Endothelial cell of hepatic sinusoid (primary cell): ENCODE measurements at regions not wholly inside any gene's neighbourhood (a gene's known extent, or its start where the extent isn't known, plus 50 kb on each side); places are given as distances from the start of the nearest gene placed in this dataset.
"Not testable (repeated sequence)": the region's sequence is repeated elsewhere in the genome, so short reads cannot be mapped to it uniquely, and the experiment has no call there.

Experiments used
- in situ Hi-C: cut with HindIII; loops from 2 replicates; pipeline ENCODE4 v1.10.0; 2017; ENCODE audit warnings: low sequenced_read_pairs

GRCh38 chr5:63563008-63563917 lies 399.0 kb downstream of the HTR1A start:
- in situ Hi-C loops: no loop called here

GRCh38 chr5:63555874-63556273 lies 406.4 kb downstream of the HTR1A start:
- in situ Hi-C loops: no loop called here

- in situ Hi-C loops: no loop called here
Measured at GRCh38 chr5:63554191-63554590, 408.1 kb downstream of the HTR1A start.

DNA sequence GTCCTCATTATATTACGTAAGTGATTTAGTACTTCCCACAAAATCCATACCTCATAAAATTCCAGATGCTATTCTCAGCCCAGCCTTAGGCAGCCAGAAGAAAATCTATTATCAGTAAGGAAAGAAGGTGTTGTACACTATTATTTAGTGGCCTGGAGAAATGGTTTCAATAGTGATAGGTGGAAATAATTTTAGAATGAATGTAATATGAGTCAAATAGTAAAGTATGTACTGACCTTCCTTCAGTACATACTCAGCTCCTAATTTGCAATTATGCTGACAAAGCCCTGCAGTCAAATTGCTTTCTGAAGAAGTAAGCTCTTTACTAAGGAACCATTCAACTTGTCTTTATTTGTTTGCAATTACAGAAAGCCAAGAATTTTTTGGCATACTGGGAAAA lies 409.2 kb downstream of the HTR1A start:
- in situ Hi-C loops: no loop called here

DNA sequence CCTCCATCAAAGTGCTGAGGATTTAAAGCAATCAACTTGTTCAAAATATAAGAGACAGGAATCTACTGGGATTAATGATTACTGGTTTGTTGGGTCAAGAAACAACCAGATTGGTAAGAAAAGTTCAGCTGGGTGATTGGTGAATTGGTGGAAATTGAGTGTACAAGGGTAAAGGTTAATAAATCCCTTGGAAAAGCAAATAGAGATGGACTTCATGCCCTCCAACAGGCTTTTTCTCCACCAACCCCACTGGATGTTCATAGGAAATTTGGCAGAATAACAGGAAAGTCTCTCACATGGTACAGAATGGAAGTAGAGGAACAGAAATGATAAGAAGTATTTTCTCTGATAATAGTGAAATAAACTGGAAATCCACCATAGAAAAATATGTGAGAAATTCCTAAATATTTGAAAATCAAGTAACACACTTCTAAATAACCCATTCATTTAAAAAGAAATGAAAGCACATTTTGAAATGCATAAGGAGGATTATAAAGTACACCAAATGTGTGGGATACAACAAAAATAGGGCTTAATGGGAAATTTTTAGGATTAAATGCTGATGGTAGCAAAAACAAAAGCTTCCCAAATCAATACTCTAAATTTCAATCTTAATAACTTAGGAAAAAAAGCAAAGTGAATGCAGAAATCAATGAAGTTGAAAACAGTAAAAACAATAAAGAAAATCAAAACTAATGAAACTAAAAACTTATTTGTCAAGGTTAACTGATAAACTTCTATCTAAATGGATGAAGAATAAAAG lies 426.2 kb downstream of the HTR1A start:
- in situ Hi-C loops: no loop called here

GRCh38 chr5:63524281-63524680 lies 438.0 kb downstream of the HTR1A start:
- in situ Hi-C loops: no loop called here

DNA sequence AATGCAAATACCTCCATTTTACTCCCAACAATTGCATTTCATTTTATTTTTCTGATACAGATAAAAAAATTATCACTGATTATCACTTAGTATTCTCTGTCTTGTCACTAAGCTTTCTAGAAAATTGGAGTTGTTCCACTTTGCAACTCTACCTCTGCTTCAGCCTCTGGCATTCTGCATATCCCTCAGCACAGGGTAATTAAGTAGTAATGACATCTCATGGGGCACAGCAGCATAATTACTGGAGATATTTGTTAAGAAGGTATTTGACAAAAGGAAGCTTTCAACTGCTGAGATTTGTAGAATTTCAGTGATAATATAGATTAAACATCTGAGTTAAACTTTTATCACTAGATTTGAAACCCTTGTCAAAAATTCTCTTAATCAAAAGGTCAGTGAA lies 446.2 kb downstream of the HTR1A start:
- in situ Hi-C loops: no loop called here

DNA sequence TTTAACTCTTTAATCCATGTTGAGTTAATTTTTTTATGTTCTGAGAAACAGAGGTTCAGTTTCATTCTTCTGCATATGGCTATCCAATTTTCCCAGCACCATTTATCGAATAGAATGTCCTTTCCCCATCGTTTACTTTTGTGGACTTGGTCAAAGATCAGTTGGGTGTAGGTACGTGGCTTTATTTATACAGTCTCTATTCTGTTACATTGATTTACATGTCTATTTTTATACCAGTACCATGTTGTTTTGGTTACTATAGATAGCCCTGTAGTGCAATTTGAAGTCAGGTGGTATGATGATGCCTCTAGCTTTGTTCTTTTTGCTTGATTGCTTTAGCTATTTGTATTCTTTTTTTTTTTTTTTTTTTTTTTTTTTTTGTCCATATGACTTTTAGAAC lies 462.0 kb downstream of the HTR1A start:
- in situ Hi-C loops: no loop called here

DNA sequence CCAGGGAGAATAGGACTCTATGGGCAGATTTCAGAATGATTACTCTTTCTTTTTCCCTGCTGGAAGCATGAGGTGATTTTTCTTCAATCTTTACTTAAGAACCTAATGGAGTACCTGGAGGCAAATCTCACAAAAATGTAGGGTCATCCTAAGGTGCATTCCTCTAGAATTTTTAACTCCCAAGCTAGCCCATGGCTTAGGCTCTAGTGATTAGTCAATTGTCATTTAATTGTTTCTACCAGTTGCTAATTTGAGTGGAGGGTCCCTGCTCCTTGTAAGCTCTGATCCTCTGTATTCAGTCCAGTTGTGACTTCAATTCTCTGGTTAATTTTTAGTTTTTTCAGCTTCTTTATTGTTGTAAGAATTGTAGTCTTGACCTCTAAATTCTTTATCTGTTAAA lies 467.0 kb downstream of the HTR1A start:
- in situ Hi-C loops: no loop called here

- in situ Hi-C loops: no loop called here
Measured at GRCh38 chr5:63483338-63483737, 478.9 kb downstream of the HTR1A start.

GRCh38 chr5:63473335-63473967 lies 488.8 kb downstream of the HTR1A start:
- in situ Hi-C loops: no loop called here

- in situ Hi-C loops: no loop called here
Measured at GRCh38 chr5:63456279-63456678, 506.0 kb downstream of the HTR1A start.

GRCh38 chr5:63451188-63451587 lies 511.1 kb downstream of the HTR1A start:
- in situ Hi-C loops: no loop called here

- in situ Hi-C loops: no loop called here
Measured at GRCh38 chr5:63439537-63439936, 522.7 kb downstream of the HTR1A start.

DNA sequence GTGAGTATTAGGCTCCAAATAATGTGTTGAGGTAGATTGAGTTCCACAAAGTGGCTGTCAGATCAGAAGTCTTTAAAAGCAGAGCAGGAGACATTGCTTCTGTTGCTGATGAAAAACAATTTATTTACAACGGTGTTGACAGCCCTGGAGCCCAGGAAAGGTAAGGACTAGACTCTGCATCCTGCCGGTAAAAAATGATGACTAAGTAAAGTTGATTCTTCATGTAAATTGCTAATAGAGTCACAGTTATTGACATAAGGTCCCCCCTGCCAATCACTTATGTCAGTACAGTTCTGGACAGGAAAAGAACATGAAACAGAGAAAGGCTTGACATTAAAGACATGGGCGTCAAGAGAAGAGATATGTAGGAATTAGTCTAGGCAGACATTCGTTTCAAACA lies 552.5 kb downstream of the HTR1A start:
- in situ Hi-C loops: no loop called here

GRCh38 chr5:63408984-63409383 lies 553.3 kb downstream of the HTR1A start:
- in situ Hi-C loops: no loop called here

DNA sequence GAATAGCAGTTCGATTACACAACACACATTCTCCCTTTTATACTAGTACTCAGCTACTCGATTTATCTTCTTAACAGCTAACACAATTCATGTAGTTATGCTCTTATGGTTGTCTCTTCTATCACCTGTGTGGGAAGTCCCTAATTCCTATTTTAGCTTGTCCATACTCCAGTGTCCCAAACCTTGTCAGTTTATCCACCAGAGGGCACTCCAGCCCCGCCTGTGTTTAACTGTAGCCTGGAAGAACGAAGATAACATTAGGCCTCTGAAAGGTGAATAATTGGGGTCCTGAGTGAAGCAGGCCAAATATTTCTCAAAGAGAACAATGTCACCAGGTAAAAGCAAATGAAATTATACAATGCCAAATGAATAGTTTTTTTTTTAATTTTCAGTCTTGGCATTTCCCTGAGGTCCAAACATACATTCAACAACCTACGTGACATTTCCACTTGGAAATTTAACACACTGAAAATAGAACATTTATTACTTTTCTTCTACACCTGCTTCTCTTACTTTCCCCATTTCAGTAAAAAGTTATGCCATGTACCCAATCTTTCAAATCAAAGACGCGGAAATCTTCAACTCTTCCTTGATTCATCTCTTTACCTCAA lies 560.7 kb downstream of the HTR1A start:
- in situ Hi-C loops: no loop called here

DNA sequence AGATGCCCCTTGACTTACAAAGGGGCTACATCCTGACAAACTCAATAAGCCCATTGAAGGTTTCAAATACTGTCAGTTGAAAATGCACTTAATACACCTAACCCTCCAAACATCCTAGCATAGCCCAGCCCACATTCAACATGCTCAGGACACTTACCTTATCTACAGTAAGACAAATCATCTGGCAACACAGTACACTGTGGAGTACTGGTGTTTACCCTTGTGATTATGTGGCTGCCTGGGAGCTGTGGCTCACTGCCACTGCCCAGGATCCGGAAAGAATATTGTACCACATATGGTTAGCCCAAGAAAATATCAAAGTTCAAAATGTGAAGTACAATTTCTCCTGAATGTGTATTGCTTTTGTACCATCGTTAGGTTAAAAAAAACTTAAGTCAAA lies 562.2 kb downstream of the HTR1A start:
- in situ Hi-C loops: no loop called here

DNA sequence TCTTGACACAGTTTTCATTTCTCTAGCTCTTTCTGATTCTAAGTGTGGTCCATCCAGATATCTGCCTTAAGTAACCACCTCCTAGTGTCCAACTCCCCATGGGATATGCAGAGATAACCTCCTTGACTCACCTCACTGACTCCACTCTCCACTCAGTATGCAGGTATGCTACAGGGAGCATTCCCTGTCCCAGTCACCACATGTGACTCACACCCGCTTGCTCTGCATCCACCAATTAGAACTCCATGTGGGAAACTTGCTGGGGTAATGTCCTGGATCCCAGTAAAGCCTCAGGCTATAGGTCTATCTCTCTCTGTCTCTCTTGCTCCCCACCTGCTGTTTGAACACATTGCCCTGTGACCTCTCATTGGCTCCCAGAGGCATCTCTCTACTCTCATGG lies 563.9 kb downstream of the HTR1A start:
- in situ Hi-C loops: no loop called here

DNA sequence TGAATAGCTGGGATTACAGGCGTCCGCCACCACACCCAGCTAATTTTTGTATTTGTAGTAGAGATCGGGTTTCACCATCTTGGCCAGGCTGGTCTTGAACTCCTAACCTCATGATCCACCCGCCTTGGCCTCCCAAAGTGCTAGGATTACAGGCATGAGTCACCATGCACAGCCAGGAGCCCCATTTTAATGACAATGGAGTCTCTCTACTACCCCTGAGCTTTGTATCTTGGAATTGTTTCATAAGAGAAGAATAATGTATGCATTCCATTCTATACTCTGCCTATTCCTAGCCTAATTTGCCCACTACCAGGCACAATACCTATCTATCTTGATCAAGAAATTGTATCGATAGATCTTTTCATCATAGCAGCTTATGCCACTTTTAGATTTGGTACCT lies 574.1 kb downstream of the HTR1A start:
- in situ Hi-C loops: not testable (repeated sequence)

- in situ Hi-C loops: no loop called here
Measured at GRCh38 chr5:63375851-63376250, 586.4 kb downstream of the HTR1A start.
